ENCODE measurements at regions not wholly inside any gene's neighbourhood (a gene's known extent, or its start where the extent isn't known, plus 50 kb on each side); places are given as distances from the start of the nearest gene placed in this dataset.

- intact Hi-C loops (cut with DNase I), result no loop called here
- H3K4me1 ChIP-seq (replicated peaks in 1 of 2), result no peaks in the 10 kb centered on the region
- H3K27me3 ChIP-seq, result no peaks in the 10 kb centered on the region
These were observed 202.5 kb upstream of the MAMLD1 start for GRCh38 chrX:150160656-150161055.

DNA sequence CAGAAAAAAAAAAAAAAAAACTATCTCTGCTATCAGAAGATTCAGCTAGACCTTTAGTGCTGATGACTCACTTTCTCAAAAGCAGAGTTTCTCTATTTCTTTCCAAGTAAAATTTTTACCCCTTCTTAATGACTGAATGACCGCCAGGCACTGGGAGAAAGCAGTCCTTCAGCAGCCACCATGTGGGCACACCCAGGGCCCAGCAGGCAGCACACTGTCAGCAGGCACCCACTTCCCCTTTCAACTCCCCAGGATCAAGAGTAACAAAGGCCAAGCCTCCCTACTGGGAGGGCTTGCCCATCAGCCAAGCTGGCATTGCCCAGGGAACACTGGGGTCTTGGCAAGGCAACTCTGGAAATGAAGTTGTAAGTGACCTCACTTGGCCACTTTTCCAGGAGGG lies 201.9 kb upstream of the MAMLD1 start:
- H3K27me3 ChIP-seq, result no peaks in the 10 kb centered on the region
- H3K4me3 ChIP-seq, result no peak overlapping the region
- 56 to 83% (median 70%) methylated on average over 1 of the region's 1 CpG for WGBS, 4 donors
- TF ChIP-seq, protein P1, sequence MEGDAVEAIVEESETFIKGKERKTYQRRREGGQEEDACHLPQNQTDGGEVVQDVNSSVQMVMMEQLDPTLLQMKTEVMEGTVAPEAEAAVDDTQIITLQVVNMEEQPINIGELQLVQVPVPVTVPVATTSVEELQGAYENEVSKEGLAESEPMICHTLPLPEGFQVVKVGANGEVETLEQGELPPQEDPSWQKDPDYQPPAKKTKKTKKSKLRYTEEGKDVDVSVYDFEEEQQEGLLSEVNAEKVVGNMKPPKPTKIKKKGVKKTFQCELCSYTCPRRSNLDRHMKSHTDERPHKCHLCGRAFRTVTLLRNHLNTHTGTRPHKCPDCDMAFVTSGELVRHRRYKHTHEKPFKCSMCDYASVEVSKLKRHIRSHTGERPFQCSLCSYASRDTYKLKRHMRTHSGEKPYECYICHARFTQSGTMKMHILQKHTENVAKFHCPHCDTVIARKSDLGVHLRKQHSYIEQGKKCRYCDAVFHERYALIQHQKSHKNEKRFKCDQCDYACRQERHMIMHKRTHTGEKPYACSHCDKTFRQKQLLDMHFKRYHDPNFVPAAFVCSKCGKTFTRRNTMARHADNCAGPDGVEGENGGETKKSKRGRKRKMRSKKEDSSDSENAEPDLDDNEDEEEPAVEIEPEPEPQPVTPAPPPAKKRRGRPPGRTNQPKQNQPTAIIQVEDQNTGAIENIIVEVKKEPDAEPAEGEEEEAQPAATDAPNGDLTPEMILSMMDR (IDR thresholded peaks at IDR 0.05), result no peak
- no peak for TF ChIP-seq POLR2A (IDR thresholded peaks at IDR 0.05)
- no peaks in the 10 kb centered on the region for H3K4me1 ChIP-seq (replicated peaks in 1 of 2)
- DNase-seq, result no peak
- H3K36me3 ChIP-seq (replicated peaks in 1 of 2), result no peaks in the 10 kb centered on the region
- H3K27ac ChIP-seq, result no peak overlapping the region
- no peaks in the 10 kb centered on the region for H3K9me3 ChIP-seq (replicated peaks in 1 of 3)
- intact Hi-C loops (cut with DNase I), result no loop called here

More at GRCh38 chrX:150160656-150161055, 202.5 kb upstream of the MAMLD1 start:
- H3K4me3 ChIP-seq, result no peak overlapping the region
- TF ChIP-seq, protein P1 (IDR thresholded peaks at IDR 0.05), result no peak
- TF ChIP-seq POLR2A (IDR thresholded peaks at IDR 0.05), result no peak
- DNase-seq, result no peak
- H3K36me3 ChIP-seq (replicated peaks in 1 of 2), result no peaks in the 10 kb centered on the region
- no peak overlapping the region for H3K27ac ChIP-seq
- no peaks in the 10 kb centered on the region for H3K9me3 ChIP-seq (replicated peaks in 1 of 3)

DNA sequence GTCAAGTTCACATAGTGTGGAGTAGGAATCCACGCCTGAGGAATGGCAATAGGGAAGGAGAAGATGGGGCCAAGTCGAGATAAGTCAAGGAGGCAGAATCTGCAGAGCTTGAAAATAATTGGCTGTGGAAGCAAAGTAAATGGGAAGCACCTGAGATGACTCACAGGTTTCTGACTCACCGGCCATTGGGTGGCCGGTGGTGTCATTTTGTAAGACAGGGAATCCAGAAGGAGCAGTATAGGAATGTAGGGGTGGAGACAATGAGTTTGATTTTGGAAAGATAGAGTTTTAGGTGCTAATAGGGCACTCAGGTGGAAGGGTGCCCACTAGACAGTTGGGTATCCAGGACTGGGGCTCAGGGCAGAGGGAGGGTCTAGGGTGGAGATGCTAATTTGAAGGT lies 201.0 kb upstream of the MAMLD1 start:
- no peaks in the 10 kb centered on the region for H3K36me3 ChIP-seq (replicated peaks in 1 of 2)
- no peak overlapping the region for H3K27ac ChIP-seq
- H3K9me3 ChIP-seq (replicated peaks in 1 of 3), result no peaks in the 10 kb centered on the region
- TF ChIP-seq, protein P1 (IDR thresholded peaks at IDR 0.05), result no peak
- TF ChIP-seq POLR2A (IDR thresholded peaks at IDR 0.05), result no peak
- no peak overlapping the region for H3K4me3 ChIP-seq
- WGBS, 4 donors, result 69 to 79% (median 76%) methylated on average over 4 of the region's 4 CpGs
- no peak for DNase-seq
- H3K4me1 ChIP-seq (replicated peaks in 1 of 2), result no peaks in the 10 kb centered on the region
- H3K27me3 ChIP-seq, result no peaks in the 10 kb centered on the region
- intact Hi-C loops (cut with DNase I), result no loop called here

DNA sequence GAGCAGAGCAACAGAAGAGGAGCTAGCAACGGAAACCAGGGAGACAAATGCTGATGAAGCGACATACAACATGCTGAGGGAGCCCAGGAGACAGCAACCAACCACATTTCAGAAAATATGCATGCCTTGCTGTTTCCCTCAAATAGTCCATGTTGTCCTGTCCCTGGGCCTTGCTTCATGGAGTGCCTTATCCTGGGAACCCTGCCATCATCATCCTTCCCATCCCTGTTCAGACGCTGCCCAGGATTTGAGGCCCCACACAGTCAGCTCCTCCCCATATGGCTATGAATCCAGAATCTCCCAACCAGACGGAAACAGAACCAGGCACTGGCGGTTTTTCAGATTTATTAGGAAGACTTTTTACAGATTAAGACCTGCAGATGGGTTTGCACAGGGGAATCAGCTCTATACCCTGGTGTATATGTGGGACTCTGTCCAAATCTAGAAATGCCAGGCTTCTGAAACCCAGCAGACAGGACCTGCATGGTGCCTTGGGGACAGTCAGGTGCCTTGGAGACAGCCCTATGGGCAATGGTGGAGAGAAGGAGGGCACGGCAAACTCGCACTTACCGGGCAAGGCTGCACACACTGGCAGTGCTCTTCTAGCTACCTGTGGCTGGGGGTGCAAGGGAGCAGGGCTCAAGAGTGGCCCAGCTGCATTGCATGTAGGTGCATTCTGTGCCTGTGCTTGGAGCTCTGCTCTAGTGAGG lies 199.7 kb upstream of the MAMLD1 start:
- TF ChIP-seq, protein P1 (IDR thresholded peaks at IDR 0.05), result no peak
- TF ChIP-seq POLR2A (IDR thresholded peaks at IDR 0.05), result no peak
- DNase-seq, result peak in 2 of 7 donors; percentile 19 to 47
- H3K4me1 ChIP-seq (replicated peaks in 1 of 2), result no peaks in the 10 kb centered on the region
- no peaks in the 10 kb centered on the region for H3K36me3 ChIP-seq (replicated peaks in 1 of 2)
- intact Hi-C loops (cut with DNase I), result no loop called here
- H3K27ac ChIP-seq, result no peak overlapping the region
- 58 to 84% (median 71%) methylated on average over 4 to 8 of the region's 8 CpGs for WGBS, 4 donors
- H3K27me3 ChIP-seq, result no peaks in the 10 kb centered on the region
- H3K9me3 ChIP-seq (replicated peaks in 1 of 3), result no peaks in the 10 kb centered on the region
- H3K4me3 ChIP-seq, result no peak overlapping the region

All from adrenal gland (tissue), 9 donors.